ENCODE measurements at regions not wholly inside any gene's neighbourhood (a gene's known extent, or its start where the extent isn't known, plus 50 kb on each side); places are given as distances from the start of the nearest gene placed in this dataset.
"Not testable (repeated sequence)": the region's sequence is repeated elsewhere in the genome, so short reads cannot be mapped to it uniquely, and the experiment has no call there.

DNA sequence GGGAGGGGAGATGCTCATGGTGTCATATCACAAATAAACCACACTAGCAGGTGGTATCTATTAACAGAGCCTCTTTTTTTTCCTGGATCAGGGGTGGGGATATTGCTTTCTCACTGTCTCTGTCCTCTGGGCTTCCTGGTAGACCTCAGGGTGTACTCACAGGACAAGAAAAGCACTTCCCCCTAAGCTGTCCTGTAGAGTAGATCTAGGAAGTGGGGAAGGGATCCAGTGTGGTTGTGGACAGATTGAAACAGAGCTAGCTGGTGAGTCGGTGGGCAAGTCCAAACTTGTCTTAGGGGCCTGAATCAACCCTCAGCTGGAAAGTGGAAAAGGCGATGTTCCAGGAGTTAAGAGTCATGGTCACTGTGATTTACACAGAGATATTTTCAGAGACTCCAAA is 96.6 kb downstream of the SRGAP2 start:
- H3K4me2 ChIP-seq (replicated peaks; ENCODE audit: low read depth, low read length, poor library complexity, severe bottlenecking); DNase-seq; H3K27me3 Mint-ChIP-seq; H3K9me3 ChIP-seq (ENCODE audit: control extremely low read depth in 1 of 3, control insufficient read depth in 2 of 3, insufficient read depth in 1 of 3, low read length in 2 of 3); H3K36me3 ChIP-seq (replicated peaks in 1 of 2; ENCODE audit: control extremely low read depth in 1 of 2, control insufficient read depth in 1 of 2, extremely low read depth in 1 of 2, insufficient read depth in 2 of 2, low read length in 1 of 2); H3K4me3 Mint-ChIP-seq; ATAC-seq (ENCODE audit: low read depth); H3K4me1 Mint-ChIP-seq; H2AFZ ChIP-seq (ENCODE audit: insufficient read depth, low read depth, low read length, poor library complexity, severe bottlenecking); H3K4me3 ChIP-seq (ENCODE audit: control extremely low read depth in 1 of 5, extremely low read depth in 1 of 5, insufficient read depth in 1 of 5, low read depth in 2 of 5, low read length in 4 of 5); intact Hi-C loops (cut with micrococcal nuclease); POLR2A ChIA-PET; H4K20me1 ChIP-seq (ENCODE audit: control insufficient read depth, insufficient read depth, low read length, poor library complexity, severe bottlenecking); CTCF ChIA-PET; H3K27ac ChIP-seq (ENCODE audit: low read length in 2 of 2); H3K27ac Mint-ChIP-seq; H3K27me3 ChIP-seq (replicated peaks in 1 of 4; ENCODE audit: control extremely low read depth in 1 of 4, control insufficient read depth in 3 of 4, insufficient read depth in 4 of 4, low read length in 3 of 4); H3K4me1 ChIP-seq (ENCODE audit: control insufficient read depth in 2 of 2, insufficient read depth in 2 of 2, low read length in 2 of 2); H3K9ac ChIP-seq (ENCODE audit: low read length); H3K79me2 ChIP-seq (ENCODE audit: control insufficient read depth, insufficient read depth, low read length); H3K9me3 Mint-ChIP-seq (ENCODE audit: insufficient read depth): not testable (repeated sequence)
- no CpG with 5 or more reads among the region's 2 CpGs for WGBS (ENCODE audit: insufficient coverage)

DNA sequence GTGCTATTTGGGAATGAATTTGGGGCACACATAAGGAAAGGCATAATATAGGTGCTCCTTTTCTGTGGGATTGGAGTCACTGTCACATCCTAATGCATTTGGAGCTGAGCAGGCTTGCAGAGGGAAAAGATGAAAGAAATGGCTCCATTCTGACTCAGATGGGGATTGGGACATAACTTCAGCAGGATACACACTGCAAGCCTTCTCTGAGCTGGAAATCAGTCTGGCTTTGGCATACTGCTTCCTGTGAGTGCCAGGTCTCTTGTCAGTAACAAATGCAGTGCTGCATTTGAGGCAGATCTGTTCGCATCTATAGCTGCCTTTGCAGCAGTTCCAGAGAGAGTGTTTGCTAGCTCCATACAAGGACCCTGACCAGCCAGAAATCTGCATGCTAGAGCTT is 98.7 kb downstream of the SRGAP2 start:
- H3K27ac Mint-ChIP-seq; H3K4me1 Mint-ChIP-seq; H3K9me3 Mint-ChIP-seq (ENCODE audit: insufficient read depth); H3K4me3 ChIP-seq (ENCODE audit: control extremely low read depth in 1 of 5, extremely low read depth in 1 of 5, insufficient read depth in 1 of 5, low read depth in 2 of 5, low read length in 4 of 5); H3K4me2 ChIP-seq (replicated peaks; ENCODE audit: low read depth, low read length, poor library complexity, severe bottlenecking); H4K20me1 ChIP-seq (ENCODE audit: control insufficient read depth, insufficient read depth, low read length, poor library complexity, severe bottlenecking); H3K27ac ChIP-seq (ENCODE audit: low read length in 2 of 2); DNase-seq; ATAC-seq (ENCODE audit: low read depth); H3K9me3 ChIP-seq (ENCODE audit: control extremely low read depth in 1 of 3, control insufficient read depth in 2 of 3, insufficient read depth in 1 of 3, low read length in 2 of 3); H2AFZ ChIP-seq (ENCODE audit: insufficient read depth, low read depth, low read length, poor library complexity, severe bottlenecking); H3K27me3 Mint-ChIP-seq; H3K9ac ChIP-seq (ENCODE audit: low read length); H3K4me3 Mint-ChIP-seq; H3K27me3 ChIP-seq (replicated peaks in 1 of 4; ENCODE audit: control extremely low read depth in 1 of 4, control insufficient read depth in 3 of 4, insufficient read depth in 4 of 4, low read length in 3 of 4); intact Hi-C loops (cut with micrococcal nuclease); CTCF ChIA-PET; POLR2A ChIA-PET; H3K4me1 ChIP-seq (ENCODE audit: control insufficient read depth in 2 of 2, insufficient read depth in 2 of 2, low read length in 2 of 2); H3K36me3 ChIP-seq (replicated peaks in 1 of 2; ENCODE audit: control extremely low read depth in 1 of 2, control insufficient read depth in 1 of 2, extremely low read depth in 1 of 2, insufficient read depth in 2 of 2, low read length in 1 of 2); H3K79me2 ChIP-seq (ENCODE audit: control insufficient read depth, insufficient read depth, low read length): not testable (repeated sequence)
- no CpG with 5 or more reads among the region's 1 CpG for WGBS (ENCODE audit: insufficient coverage)

DNA sequence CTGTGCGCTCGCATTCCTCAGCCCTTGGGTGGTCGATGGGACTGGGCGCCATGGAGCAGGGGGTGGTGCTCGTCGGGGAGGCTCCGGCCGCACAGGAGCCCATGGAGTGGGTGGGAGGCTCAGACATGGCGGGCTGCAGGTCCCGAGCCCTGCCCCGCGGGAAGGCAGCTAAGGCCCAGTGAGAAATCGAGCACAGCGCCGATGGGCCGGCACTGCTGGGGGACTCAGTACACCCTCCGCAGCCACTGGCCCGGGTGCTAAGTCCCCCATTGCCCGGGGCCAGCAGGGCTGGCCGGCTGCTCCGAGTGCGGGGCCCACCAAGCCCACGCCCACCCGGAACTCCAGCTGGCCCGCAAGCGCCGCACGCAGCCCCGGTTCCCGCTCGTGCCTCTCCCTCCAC is 104.1 kb downstream of the SRGAP2 start:
- H3K27me3 Mint-ChIP-seq; H3K4me1 ChIP-seq (ENCODE audit: control insufficient read depth in 2 of 2, insufficient read depth in 2 of 2, low read length in 2 of 2); H3K27me3 ChIP-seq (replicated peaks in 1 of 4; ENCODE audit: control extremely low read depth in 1 of 4, control insufficient read depth in 3 of 4, insufficient read depth in 4 of 4, low read length in 3 of 4); H4K20me1 ChIP-seq (ENCODE audit: control insufficient read depth, insufficient read depth, low read length, poor library complexity, severe bottlenecking); H3K79me2 ChIP-seq (ENCODE audit: control insufficient read depth, insufficient read depth, low read length); H3K27ac ChIP-seq (ENCODE audit: low read length in 2 of 2); H3K4me3 Mint-ChIP-seq; H3K9me3 ChIP-seq (ENCODE audit: control extremely low read depth in 1 of 3, control insufficient read depth in 2 of 3, insufficient read depth in 1 of 3, low read length in 2 of 3); ATAC-seq (ENCODE audit: low read depth); H3K36me3 ChIP-seq (replicated peaks in 1 of 2; ENCODE audit: control extremely low read depth in 1 of 2, control insufficient read depth in 1 of 2, extremely low read depth in 1 of 2, insufficient read depth in 2 of 2, low read length in 1 of 2); intact Hi-C loops (cut with micrococcal nuclease); H2AFZ ChIP-seq (ENCODE audit: insufficient read depth, low read depth, low read length, poor library complexity, severe bottlenecking); H3K4me2 ChIP-seq (replicated peaks; ENCODE audit: low read depth, low read length, poor library complexity, severe bottlenecking); POLR2A ChIA-PET; CTCF ChIA-PET; H3K9ac ChIP-seq (ENCODE audit: low read length); H3K4me1 Mint-ChIP-seq; H3K27ac Mint-ChIP-seq; DNase-seq; H3K4me3 ChIP-seq (ENCODE audit: control extremely low read depth in 1 of 5, extremely low read depth in 1 of 5, insufficient read depth in 1 of 5, low read depth in 2 of 5, low read length in 4 of 5); H3K9me3 Mint-ChIP-seq (ENCODE audit: insufficient read depth): not testable (repeated sequence)
- no CpG with 5 or more reads among the region's 31 CpGs for WGBS (ENCODE audit: insufficient coverage)

DNA sequence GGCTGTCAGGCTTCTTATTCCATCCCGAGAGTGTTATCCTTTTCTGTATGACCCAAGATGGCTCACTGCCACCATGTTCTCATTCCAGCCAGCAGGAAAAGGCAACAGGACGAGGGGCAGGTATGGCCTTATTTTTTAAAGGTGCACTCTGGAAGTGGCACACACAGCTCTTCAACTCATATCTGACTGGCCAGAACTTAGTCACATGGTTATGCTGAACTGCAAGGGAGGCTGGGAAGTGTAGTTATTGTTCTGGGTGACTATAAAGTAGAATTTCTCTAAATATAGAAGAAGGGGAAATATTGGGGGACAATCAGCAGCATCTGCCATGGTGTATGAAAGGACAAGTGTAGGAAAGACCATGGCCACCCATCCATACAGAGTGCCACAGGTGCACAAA is 107.6 kb downstream of the SRGAP2 start:
- H3K4me2 ChIP-seq (replicated peaks; ENCODE audit: low read depth, low read length, poor library complexity, severe bottlenecking); H3K79me2 ChIP-seq (ENCODE audit: control insufficient read depth, insufficient read depth, low read length); H3K36me3 ChIP-seq (replicated peaks in 1 of 2; ENCODE audit: control extremely low read depth in 1 of 2, control insufficient read depth in 1 of 2, extremely low read depth in 1 of 2, insufficient read depth in 2 of 2, low read length in 1 of 2); H3K9me3 Mint-ChIP-seq (ENCODE audit: insufficient read depth); H3K4me3 Mint-ChIP-seq; H3K9me3 ChIP-seq (ENCODE audit: control extremely low read depth in 1 of 3, control insufficient read depth in 2 of 3, insufficient read depth in 1 of 3, low read length in 2 of 3); H3K4me1 ChIP-seq (ENCODE audit: control insufficient read depth in 2 of 2, insufficient read depth in 2 of 2, low read length in 2 of 2); H3K4me1 Mint-ChIP-seq; DNase-seq; H3K9ac ChIP-seq (ENCODE audit: low read length); CTCF ChIA-PET; intact Hi-C loops (cut with micrococcal nuclease); H3K27ac Mint-ChIP-seq; ATAC-seq (ENCODE audit: low read depth); POLR2A ChIA-PET; H3K27me3 Mint-ChIP-seq; H3K27ac ChIP-seq (ENCODE audit: low read length in 2 of 2); H3K4me3 ChIP-seq (ENCODE audit: control extremely low read depth in 1 of 5, extremely low read depth in 1 of 5, insufficient read depth in 1 of 5, low read depth in 2 of 5, low read length in 4 of 5); H3K27me3 ChIP-seq (replicated peaks in 1 of 4; ENCODE audit: control extremely low read depth in 1 of 4, control insufficient read depth in 3 of 4, insufficient read depth in 4 of 4, low read length in 3 of 4); H2AFZ ChIP-seq (ENCODE audit: insufficient read depth, low read depth, low read length, poor library complexity, severe bottlenecking); H4K20me1 ChIP-seq (ENCODE audit: control insufficient read depth, insufficient read depth, low read length, poor library complexity, severe bottlenecking): not testable (repeated sequence)
- WGBS (ENCODE audit: insufficient coverage): no CpG with 5 or more reads among the region's 2 CpGs
